Stimulated activated CD4-positive, alpha-beta T cell treated with anti-CD3 and anti-CD28 coated beads, Interleukin-2, amount 100 ng/mL, for 24 hours (primary cell): ENCODE measurements at regions not wholly inside any gene's neighbourhood (a gene's known extent, or its start where the extent isn't known, plus 50 kb on each side); places are given as distances from the start of the nearest gene placed in this dataset.

Experiments used
- DNase-seq, 2 donors: peaks; one replicate each; pipeline ENCODE4 v3.0.0-alpha.2; 2020

DNA sequence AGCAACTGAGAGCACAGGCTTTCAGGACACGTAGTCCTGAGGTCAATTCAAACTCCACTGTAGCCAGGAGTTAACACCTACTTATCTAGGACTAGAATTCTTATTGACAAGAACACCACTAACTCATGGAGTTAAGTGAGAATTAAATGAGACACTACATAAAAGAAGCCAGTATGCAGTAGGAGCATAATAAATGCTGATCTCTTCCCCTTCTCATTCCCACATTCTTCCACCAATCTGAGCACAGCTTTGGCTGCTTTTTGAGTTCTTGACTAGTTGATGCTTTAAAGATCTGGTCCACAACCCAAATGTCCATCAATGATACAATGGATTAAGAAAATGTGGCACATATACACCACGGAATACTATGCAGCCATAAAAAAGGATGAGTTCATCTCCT lies 55.2 kb downstream of the TTC32 start:
- no peak for DNase-seq

DNA sequence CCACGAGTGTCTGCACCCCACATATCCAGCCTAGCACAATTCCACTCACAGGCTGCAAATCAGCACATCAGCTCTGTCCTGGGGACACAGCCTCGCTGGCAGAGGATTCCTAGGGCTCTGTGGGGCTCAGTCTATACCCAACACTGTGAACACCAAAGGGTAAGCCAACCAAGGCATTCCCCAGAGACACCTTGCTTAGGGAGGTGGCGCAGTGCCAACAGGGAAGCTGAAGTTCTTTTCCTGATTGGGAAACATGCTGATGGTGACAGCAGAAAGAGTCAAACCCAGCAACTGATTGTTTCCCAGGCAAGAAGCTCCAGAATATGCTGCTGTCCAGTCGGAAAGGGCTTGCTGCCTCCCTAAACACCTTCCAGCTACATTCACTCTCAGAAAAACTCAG lies 55.8 kb downstream of the TTC32 start:
- DNase-seq, result no peak

DNA sequence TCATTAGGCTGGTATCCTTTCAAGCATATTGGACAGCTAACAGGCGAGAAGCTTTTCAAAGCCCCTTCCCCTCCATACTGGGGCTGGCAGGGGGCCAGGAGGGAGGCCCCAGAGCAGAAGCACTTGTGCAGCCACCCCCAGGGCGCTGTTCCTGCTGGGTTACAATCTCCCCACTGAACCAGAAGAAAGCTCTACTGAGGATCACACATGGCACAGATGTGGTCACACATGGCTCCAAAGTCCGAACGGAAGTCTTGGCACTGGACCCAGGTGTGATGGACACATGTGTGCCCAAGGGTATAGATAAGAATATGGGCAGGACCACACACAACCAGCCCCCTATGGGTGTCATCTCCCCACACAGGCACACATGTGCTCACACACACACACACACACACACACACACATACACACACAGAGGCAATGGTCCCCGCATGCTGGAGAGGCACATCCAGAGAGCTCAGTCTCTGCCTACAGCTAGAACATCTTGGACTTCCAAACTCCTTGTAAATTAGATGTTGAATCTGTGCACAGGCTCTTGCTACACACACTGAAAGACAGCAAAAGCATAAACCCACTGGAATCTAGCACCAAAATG lies 56.4 kb downstream of the TTC32 start:
- DNase-seq, result no peak

DNA sequence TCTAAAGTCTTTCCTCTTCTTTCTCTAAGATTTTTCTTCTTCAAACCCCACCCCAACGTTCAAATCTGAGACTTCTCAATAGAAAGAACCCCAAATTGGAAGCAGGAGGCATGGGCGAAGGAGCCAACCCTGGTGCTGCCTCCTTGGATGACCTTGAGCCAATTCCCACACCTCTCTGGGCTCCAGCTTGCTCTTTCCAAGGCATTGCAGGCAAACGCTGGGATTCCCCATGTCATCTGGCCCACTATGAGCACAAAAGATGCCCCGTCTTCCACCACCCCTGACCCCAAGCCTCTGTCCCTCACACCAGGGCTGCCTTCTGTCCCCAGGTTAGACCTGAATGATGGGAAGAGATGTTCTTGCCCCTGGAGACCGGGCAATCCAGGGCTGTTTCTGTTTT lies 57.0 kb downstream of the TTC32 start:
- DNase-seq, result no peak

DNA sequence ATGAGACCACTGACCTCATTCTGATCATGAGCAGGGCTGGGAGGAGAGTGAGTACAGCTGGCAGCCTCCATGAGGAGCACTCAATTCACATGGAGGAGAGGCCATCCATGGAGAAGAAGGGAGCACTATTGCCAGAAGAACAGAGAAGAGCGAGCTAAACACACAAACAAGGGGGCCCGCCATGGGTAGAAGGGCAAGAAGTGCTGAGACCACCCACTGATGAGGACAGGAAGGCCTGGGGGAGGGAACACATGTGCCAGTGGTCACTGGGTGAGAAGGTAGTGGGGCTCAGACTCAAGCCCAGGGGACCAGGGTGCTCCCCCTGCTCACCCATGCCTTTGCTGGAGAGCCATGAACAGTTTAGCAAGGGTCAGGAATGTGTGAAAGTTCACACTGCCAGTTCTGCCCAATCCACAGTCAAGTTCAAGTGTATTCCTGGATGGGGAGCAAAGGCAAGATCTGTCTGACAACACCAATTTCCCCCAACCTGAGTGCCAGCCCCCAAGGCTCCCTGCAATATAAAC lies 57.7 kb downstream of the TTC32 start:
- no peak for DNase-seq

DNA sequence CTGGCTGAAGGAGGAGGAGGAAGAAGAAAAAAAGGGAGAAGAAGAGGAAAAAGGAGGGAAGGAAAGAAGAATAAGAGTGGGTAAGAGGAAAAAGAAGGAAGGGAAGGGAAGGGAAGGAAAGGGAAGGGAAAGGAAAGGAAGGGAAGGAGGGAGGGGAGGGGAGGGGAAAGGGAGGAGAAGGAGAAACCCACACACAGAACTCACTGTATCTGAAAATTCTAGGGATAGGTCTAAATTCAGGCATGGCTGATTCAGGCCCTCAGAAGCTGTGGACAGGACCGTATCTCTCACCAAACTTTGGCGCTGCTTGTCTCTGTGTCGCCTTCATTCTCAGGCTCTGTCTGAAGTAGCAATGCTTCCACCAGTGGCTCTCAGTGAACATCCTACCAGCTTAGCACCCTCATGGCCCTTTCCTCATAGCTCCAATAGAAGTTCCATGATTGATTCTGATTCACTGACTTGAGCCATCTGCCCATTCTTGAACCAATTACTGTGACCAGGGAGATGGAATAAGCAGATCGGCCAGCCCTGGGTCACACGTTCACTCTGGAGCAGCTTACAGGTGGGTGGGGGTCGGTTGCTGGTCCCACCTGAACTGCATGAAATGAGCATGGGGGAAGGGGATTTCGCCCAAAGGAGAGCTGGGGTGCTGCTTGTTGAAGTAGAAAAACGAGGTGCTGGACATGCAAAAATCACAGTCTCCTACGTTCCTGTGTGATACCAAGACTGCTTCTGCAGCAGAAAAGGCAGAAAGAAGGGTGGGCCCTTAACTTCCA lies 59.7 kb downstream of the TTC32 start:
- no peak for DNase-seq

DNA sequence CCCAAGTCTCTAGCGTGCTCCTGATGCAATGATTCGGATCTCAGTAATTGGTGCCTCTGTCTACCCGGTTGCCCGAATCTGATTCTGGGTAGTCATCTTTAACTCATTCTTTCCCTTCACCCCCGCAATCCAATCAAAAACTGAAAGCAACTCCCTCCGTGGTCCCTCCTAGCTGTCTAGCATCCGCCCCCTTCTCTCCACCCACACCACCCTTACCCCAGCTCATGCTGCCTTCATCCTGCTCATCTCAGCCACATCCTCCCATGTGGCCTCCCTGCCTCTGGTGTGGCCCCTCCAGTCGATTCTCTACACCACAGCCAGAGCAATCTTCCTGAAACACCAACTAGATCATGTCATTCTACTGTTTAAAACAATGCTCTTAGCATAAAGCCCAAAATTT lies 62.3 kb downstream of the TTC32 start:
- DNase-seq, result peak in 1 of 2 donors; percentile 3

DNA sequence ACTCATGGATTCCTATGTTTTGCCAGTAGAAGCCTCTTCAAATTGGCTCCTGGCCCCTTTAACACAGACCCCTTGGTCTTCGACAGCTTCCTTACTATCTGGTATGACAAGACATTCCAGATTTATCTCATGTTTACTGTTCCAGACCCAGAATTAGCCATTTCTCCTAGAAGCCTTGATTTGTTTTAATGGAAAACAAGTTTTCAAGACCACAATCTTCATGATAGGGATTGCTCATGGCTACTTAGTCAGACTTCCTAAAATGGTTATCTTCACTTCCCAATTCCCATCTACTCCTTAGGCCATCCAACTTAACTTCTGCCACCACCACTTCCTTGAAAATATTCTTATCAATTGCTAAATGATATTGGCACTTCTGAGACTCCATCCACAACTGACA lies 63.2 kb downstream of the TTC32 start:
- no peak for DNase-seq

DNA sequence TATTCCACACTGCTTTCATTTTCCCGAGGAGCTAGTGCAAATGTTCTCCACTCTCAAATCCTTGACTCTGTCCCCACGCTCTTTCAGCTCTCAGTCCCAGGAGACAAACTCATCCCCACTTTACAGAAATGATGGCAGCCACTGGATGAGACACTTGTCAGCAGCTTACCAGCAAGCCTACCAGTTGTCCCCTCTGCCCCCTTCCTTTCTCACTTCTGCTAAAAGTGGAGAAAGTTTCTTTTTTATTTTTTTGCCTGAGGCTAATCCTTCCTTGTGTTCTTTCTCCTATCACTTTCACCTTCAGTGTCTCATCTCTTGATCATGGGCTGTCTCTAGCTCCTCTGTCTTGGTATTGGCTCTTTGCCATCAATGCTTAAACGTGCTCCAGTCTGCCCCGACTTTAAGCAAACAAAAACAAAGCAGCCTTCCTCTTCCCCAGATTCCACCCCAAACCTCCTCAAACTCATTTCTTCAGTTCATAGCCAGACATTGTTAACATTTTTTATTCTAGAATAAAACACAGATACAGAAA lies 64.5 kb downstream of the TTC32 start:
- no peak for DNase-seq

DNA sequence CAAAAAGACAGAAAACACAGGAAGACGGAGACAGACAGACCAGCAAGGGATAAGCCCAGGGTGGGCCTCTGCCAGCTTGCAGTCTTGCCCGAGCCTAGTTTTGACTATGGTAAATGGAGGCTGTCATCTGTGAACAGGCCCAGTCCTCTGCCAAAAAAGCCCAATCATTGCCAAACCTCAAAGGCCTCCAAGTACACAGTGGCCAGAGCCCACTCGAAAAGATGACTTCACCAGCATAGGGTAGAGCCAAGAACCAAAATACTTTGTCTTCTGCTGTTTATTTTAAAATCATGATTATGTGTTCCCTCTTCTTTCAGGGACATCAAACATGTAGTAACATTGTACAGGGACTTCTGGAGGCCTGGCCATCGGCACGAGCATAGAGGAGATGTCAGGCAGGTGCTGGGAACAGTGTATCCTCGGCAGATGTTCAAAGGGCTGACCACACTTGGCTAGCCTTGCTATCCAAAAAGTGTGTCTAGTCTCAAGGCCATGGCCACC lies 66.0 kb downstream of the TTC32 start:
- DNase-seq, result no peak

DNA sequence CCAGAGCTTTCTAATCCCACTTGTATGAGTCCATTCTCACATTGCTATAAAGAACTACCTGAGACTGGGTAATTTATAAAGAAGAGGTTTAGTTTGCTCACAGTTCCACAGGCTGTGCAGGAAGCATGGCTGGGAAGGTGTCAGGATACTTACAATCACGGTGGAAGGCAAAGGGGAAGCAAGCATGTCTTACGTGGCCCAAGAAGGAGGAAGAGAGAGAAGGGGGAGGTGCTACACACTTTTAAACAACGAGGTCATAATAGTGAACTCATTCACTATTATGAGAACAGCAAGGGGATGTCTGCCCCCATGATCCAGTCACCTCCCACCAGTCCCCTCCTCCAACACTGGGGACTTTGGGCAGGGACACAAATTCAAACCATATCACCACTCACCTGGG lies 67.8 kb downstream of the TTC32 start:
- DNase-seq, result no peak

DNA sequence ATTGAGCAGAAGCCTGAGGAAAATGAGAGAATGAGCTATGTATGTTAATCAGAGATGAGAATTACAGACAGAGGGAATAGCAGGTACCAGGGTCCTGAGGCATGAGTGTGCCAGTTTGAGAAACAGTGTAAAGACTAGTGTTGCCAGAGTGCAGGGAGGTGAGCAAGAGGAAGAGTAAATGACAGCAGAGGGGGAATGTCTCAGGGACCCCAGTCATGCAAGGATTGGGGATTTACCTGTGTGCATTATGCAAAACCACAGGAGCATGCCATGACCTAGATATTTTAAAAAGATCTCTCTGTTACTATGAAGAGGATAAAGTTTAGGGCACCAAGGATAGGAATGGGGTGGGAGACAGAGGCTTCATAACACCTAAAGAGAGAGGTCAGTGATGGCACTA lies 72.1 kb downstream of the TTC32 start:
- no peak for DNase-seq

DNA sequence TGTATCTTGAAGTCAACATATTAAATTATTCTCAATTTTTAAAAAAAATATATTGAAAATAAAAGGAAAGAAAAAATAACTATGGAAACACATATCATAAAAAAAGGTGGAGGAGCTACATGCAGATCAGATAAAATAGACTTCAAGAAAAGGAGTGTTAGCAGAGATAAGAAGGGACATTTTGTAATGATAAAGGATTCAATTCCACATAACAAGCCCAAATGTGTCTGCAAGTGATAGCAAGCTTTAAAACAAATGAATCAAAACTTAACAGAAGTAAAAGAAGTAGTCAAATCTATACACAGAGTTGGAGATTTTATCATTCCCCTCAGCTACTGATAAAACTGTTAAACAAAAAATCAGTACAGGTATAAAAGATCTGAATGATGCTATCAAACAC lies 74.9 kb downstream of the TTC32 start:
- no peak for DNase-seq

DNA sequence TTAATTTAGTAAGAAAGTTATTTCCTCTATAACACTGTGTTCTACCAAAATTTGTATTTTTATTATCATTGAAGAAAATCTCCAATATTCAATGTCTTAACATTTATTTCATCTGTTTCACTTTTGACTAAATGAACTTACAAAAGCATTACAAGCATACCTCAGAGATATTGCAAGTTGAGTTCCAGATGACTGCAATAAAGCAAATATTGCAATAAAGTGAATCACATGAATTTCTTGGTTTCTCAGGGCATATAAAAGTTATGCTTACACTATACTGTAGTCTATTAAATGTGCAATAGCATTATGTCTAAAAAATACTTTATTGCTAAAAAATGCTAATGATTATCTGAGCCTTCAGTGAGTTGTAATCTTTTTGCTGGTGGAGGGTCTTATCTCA lies 78.3 kb downstream of the TTC32 start:
- DNase-seq, result no peak

DNA sequence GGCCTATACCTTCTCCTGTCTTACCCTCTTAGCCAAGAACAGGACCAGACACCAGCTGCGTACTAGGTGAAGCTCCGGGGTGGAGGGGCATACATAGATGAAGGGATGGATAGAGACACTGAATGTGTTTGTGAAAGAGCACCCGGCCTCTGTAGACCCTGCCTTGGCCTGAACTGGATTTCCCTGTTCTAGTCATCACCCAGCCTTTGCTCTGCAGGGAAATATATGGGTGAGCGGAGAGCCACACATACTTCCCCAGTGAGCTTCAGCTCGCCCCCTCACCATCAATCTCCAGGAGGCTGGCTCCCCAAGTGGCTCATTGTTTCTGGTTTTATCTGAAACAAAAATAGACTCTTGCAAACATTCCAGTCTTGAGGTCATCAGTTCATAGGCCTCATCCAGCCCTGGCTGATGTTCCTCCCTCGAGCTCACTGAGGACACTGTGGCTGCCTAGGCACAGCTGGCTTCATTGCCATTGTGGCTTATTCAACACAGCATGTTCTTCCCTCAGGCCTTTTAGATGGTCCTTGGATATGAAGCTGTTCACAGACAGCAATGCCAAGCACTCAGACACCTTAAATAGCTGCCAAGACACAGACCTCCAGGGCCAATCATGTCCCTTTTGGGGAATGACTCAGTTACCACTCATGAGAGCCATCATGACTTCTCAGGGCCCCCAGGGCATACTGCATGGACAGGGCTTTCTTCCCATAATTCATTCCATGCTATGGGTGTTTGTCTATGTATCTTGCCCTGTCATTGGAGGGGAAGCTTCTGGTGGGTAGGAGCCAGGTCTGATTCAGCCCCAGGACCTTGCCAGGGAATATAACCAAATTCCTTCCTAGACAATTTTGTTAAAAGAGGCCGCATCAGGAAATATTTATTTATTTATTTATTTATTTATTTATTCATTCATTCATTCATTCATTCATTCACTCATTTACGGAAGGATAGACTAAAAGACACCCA lies 82.4 kb downstream of the TTC32 start:
- DNase-seq, result no peak

DNA sequence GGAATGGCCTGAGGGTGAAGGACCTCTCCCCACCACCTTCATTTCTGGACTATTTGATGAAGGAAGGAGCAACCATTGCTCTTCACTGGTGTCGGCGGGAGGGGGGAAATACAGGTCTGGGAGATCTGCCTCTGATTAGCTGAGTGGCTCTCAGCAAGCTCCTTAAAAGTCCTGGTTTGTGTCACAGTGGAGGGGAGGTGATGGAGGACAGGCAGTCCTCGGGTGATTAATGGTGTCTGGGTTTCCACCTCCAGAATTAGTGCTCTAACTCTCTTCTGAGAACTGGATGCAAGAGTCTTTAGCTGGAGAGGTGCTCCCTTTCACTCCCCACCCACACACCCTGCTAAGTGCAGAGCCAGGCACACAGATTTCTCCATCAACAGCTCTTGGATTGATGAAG lies 83.2 kb downstream of the TTC32 start:
- no peak for DNase-seq

DNA sequence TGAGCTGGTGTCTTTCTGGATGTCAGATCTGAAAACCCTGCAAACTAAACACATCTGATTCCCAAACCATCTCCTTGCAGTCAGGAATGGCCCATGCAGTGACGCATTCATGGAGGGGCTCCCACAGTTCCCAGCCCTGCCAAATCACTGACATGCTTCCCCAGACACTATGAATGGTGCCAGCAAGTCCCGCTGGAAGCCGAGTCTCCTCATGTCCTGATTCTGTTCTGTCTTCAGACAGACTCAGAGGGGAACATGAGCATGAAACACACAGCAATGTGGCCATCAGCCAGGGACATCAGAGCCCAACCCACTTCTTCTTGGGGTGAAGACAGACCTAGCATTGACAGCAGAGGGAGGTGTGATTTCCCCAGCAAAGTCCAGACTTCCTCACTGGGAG lies 83.7 kb downstream of the TTC32 start:
- no peak for DNase-seq

DNA sequence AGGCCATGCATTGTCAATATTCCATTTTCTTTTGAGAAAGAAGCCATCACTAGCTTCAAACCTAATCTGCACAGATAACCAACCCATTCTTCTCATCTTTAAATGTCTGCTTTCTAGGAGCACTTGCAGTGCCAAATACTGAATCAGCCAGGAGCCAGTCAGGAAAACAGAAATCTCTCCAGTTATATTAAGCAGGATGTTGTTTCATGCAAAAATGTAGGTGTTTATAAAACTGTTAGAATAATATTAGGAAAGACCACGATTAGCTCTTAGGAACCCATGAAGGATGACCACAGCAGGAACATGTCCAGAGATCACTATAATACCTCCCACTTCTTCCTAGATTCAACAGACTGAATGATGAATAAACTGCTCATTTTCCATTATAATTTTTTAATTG lies 86.0 kb downstream of the TTC32 start:
- DNase-seq, result no peak

DNA sequence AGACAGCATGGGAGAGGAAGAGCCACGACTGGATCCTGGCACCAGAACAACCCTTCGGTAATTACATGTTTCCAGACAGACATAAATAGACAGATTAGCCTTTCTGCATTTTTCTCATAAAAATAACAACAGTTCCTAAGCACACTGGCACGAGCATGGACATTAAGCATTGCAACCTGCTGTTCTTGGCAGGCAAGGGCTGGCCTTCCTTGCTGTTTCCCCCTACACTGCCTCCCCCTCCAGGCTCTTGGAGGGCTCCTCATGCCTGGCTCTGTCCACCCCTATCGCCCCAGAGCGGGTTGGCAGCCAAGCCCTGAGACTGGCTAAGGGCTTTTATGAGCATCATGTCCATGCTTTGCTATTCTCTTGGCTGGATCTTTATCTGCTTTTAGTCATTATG lies 89.6 kb downstream of the TTC32 start:
- no peak for DNase-seq

DNA sequence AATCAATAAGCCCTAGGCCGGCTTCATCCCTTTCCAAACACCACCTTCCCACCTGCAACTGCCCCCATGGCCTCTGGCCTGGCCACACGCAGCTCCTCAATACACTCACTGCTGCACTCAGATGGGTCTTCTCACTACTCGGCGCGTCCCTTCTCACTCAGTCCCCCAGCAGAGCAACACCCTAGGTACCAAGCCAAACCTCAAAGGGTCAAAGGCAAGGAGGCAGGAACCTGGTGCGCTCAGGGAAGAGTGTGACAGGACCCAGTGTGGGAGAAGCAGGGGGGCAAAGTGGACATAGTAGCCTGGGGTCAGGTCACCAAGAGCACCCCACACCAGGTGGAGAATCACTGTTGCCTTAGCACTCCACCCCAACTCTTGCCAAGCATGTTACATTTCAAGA lies 90.6 kb downstream of the TTC32 start:
- no peak for DNase-seq

DNA sequence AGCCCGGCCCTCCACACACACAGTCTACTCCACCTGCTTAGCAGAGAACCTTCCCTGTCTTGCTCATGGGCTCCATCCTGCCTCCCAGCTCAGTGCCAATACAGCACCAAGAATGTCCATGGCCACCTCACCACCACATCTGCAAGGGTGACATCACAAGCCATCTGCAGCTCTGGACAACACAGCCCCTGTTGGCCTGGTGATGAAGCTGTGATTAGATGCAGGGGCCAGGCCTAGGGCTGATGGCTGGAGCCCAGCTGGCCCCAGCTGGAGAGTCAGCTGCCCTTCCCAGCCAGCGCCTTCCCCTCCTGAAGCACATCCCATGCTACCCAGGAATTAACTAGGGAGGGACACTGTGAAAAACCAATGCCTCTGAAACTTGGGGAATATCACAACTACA lies 91.1 kb downstream of the TTC32 start:
- no peak for DNase-seq

DNA sequence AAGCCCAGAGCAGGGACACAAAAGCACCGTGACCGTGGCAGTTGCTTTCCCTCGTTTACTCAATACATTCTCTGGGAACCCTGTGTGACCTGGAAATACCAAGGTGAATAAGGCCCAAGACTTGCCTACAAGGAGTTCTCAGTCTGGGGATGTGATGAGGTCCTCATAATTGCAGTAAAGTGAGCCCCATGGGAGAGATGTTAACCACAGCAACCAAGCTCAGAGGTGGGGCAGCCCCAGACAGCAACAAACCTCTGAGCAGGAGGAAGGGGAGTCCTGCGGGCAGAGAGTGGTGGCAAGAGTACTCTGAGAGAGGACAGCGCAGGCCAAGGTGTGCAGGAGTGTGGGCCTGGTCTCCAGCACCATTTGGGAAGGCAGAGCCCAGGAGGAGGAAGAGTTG lies 91.6 kb downstream of the TTC32 start:
- no peak for DNase-seq

DNA sequence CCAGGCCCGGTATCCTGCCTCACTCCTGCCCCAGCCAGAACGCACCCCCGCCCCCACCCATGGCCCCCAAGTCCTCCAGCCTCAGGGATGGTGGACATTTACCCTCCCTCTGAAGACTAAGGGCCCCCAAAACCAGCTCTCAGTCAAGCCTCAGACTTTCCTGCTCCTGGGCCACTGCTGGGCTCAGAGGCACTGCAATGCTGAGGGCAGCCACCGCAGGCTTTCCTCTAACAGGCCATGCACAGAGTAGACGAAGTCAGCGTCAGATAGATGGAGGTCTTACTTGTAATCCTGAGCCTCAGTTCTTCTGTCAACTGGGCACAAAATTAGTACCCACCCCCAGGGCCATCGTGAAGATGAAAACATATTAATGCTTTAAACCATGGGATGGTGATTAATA lies 92.6 kb downstream of the TTC32 start:
- DNase-seq, result no peak
